RWPE1 (cell line): ENCODE measurements at regions not wholly inside any gene's neighbourhood (a gene's known extent, or its start where the extent isn't known, plus 50 kb on each side); places are given as distances from the start of the nearest gene placed in this dataset.

Source experiments
- CTCF ChIA-PET: fragments of 350-600 bp; sonication (Branson Sonifier 250); formaldehyde crosslinking; extraction: SDS; loops from one replicate; lab custom pipeline; 2021; lab: Yijun Ruan, JAX
- POLR2A ChIA-PET: fragments of 400-600 bp; formaldehyde crosslinking; extraction: SDS; loops from one replicate; lab custom pipeline; 2020; ENCODE audit warnings: antibody characterized with exemption; ENCODE audit not compliant: low non-redundant PET; lab: Yijun Ruan, JAX
- DNase-seq: peaks from one replicate; pipeline ENCODE4 v3.0.0; 2012; ENCODE audit warnings: low spot score
- H3K27ac ChIP-seq: fragments of 450-650 bp; 2 replicates; pipeline ENCODE4 v1.5.1; 2017
- CTCF ChIP-seq: fragments of 450-650 bp; conservative IDR thresholded peaks from 2 replicates; pipeline ENCODE4 v1.5.1; 2017; ENCODE audit warnings: low read depth, mild to moderate bottlenecking

DNA sequence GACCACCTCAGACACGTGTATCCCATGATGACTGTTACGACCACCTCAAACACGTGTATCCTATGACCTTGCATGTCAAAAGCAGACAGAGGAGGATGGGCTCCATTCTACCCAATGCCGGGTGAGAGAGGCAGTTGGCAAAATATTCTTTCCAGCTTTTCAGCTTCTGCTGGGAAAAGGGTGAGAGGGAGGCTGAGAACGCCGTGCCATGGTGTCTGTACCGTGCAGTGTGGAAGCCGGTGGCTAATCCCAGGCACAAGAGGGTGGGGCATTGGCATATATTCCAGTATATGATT, 1478.4 kb downstream of the TBC1D22A start:
- H3K27ac ChIP-seq, result no peak overlapping the region
- no peak for DNase-seq
- TF ChIP-seq CTCF, result no peak
- CTCF ChIA-PET, result no interaction called here
- POLR2A ChIA-PET, result no interaction called here

- H3K27ac ChIP-seq, result no peak overlapping the region
Observed at GRCh38 chr22:48240148-48240934, 1477.9 kb downstream of the TBC1D22A start.

DNA sequence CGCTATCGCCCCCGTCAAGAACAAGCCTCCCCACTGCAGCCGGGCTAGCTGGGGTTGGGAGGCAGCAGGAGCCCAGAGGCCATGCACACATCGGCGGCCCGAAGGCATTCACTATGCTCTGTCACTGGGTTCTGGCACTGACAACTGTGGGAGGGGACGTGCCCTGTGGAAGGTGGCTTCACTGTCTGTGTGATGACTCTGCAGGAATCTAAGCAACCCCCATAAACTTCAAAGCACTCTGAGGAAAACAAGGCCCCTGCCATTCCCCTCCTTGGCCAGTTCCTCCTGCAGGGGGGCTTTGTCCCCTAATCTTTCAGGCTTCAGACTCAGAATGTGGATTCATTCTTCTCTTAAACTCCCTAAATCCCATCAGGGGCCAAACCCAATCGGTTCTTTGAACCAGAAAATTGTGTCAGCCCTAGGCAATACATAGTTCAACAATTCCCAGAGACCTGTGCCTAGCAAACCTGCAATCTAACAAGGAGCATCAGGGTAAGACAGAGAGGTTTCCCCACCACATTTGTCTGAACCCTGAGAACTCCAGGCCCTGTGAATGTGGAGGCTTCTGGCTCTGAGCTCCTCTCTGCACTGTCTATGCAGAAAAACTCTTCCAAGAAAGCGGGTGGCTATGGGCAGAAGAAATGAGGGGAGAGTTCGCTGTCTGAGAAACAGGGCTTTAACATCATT, 1477.2 kb downstream of the TBC1D22A start:
- TF ChIP-seq CTCF, result no peak
- no peak overlapping the region for H3K27ac ChIP-seq
- POLR2A ChIA-PET, result no interaction called here
- CTCF ChIA-PET, result no interaction called here
- no peak for DNase-seq

More at GRCh38 chr22:48240148-48240934, 1477.9 kb downstream of the TBC1D22A start:
- no peak for TF ChIP-seq CTCF
- ChIA-PET CTCF (no interaction called here), POLR2A (no interaction called here)
- DNase-seq, result no peak

- H3K27ac ChIP-seq, result no peak overlapping the region
- TF ChIP-seq CTCF, result no peak
- DNase-seq, result no peak
- CTCF ChIA-PET, result no interaction called here
- POLR2A ChIA-PET, result no interaction called here
Observed at GRCh38 chr22:48238966-48239365, 1476.5 kb downstream of the TBC1D22A start.

- DNase-seq, result no peak
- ChIA-PET CTCF (no interaction called here), POLR2A (no interaction called here)
- TF ChIP-seq CTCF, result no peak
- H3K27ac ChIP-seq, result no peak overlapping the region
Observed at GRCh38 chr22:48238284-48238915, 1476.0 kb downstream of the TBC1D22A start.

DNA sequence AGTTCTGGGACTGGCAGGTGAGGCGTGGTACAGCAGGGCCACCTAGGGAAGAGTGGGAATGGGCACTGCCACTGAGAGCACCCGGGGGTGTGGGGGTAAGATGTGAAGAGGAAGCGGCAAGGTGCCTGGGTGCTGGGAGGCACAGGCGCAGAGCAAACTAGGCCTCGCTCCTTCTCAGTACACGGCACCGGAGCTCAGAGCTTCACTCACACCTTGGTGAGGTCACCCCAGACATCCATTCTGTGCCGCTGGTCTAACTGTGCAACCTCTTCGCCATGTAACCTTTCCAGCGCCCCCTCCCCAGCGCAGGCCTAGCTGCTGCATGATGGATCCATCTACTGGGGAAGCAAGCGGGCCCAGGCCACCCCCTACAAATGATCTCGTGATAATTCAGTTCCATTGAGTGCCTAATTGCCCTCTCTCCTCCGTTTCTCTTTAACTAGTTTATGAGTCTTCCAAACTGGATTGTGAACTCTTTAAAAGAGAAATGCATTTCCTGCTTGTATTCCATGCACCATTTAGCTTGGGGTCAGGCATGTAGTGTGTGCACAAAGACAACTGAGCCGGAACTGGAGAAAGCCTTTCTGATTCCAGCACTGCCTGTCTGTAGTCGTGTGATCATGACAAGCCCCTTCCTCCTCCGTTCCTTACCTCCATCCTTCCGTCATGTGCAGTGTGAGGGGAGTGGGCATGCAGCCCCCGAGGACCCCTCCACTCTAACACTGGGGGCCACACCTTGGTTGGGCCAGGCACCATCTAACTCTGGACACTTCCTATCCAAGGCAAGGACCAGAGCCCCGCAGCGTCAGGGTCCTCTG, 1475.2 kb downstream of the TBC1D22A start:
- no peak for DNase-seq
- ChIA-PET CTCF (no interaction called here), POLR2A (interaction anchor here (0.6 kb wide), 1 partner anchor 94 kb away, joined by 3 read pairs; no protein-coding TSS in a partner anchor)
- no peak overlapping the region for H3K27ac ChIP-seq
- no peak for TF ChIP-seq CTCF
